ENCODE measurements at regions not wholly inside any gene's neighbourhood (a gene's known extent, or its start where the extent isn't known, plus 50 kb on each side); places are given as distances from the start of the nearest gene placed in this dataset.

- BruUV-seq (replicated peaks) = no TSS peak
- Histone ChIP-seq H3K4me1 (ENCODE audit: control insufficient read depth, extremely low read depth, insufficient read depth, low read length) (peaks cover 16% of the 10 kb centered on the region), H3K79me2 (ENCODE audit: control insufficient read depth, insufficient read depth, low read length) (no peaks in the 10 kb centered on the region), H3K27me3 (ENCODE audit: control insufficient read depth in 2 of 2, insufficient read depth in 2 of 2, low read length in 2 of 2) (no peaks in the 10 kb centered on the region), H3K9me3 (replicated peaks; ENCODE audit: control insufficient read depth, insufficient read depth, low read length) (no peaks in the 10 kb centered on the region), H2AFZ (ENCODE audit: low read depth, low read length) (peak overlapping the region; percentile 80), H3K27ac (ENCODE audit: insufficient read depth, low read depth, low read length) (no peak overlapping the region), H3K9me1 (replicated peaks; ENCODE audit: control insufficient read depth, extremely low read depth, insufficient read depth, low read length) (no peaks in the 10 kb centered on the region), H3K36me3 (ENCODE audit: control insufficient read depth in 2 of 2, extremely low read depth in 1 of 2, insufficient read depth in 2 of 2, low read length in 2 of 2) (no peaks in the 10 kb centered on the region), H3K9ac (replicated peaks; ENCODE audit: extremely low read depth, insufficient read depth, low read length) (no peak overlapping the region), H4K20me1 (replicated peaks; ENCODE audit: control insufficient read depth, extremely low read depth, insufficient read depth, low read length) (no peaks in the 10 kb centered on the region), H3K4me2 (ENCODE audit: insufficient read depth, low read length) (peak overlapping the region; percentile 30), H3K4me3 (replicated peaks in 1 of 3; ENCODE audit: insufficient read depth in 1 of 3, low read depth in 1 of 3, low read length in 3 of 3) (no peak overlapping the region)
- FAIRE-seq = no peak
- CTCF ChIA-PET = interaction anchor here (1.2 kb wide), 1 partner anchor 195 kb away, joined by 3 read pairs; no protein-coding TSS in a partner anchor
- TF ChIP-seq MYC (IDR thresholded peaks at IDR 0.05; ENCODE audit: low read depth, low read length) (no peak), GATA2 (IDR thresholded peaks at IDR 0.05; ENCODE audit: insufficient read depth, insufficient read length, low read depth, low read length) (peak; percentile 13)
- no peak for DNase-seq (ENCODE audit: low read depth, low spot score)
- POLR2A ChIA-PET = no interaction called here
- intact Hi-C loops (cut with micrococcal nuclease) = no loop called here
- dilution Hi-C loops (cut with MboI; ENCODE audit: extremely low pct_ligation_motif_present, low sequenced_read_pairs) = no loop called here
Observed at GRCh38 chr3:87810452-87811016, 248.3 kb downstream of the CGGBP1 start.

GRCh38 chr3:87805670-87806069, 253.1 kb downstream of the CGGBP1 start:
- DNase-seq (ENCODE audit: low read depth, low spot score) (no peak), FAIRE-seq (no peak)
- Histone ChIP-seq H3K4me3 (replicated peaks in 1 of 3; ENCODE audit: insufficient read depth in 1 of 3, low read depth in 1 of 3, low read length in 3 of 3) (no peak overlapping the region), H3K27ac (ENCODE audit: insufficient read depth, low read depth, low read length) (no peak overlapping the region), H4K20me1 (replicated peaks; ENCODE audit: control insufficient read depth, extremely low read depth, insufficient read depth, low read length) (no peaks in the 10 kb centered on the region), H3K79me2 (ENCODE audit: control insufficient read depth, insufficient read depth, low read length) (no peaks in the 10 kb centered on the region), H3K36me3 (ENCODE audit: control insufficient read depth in 2 of 2, extremely low read depth in 1 of 2, insufficient read depth in 2 of 2, low read length in 2 of 2) (no peaks in the 10 kb centered on the region), H3K4me1 (ENCODE audit: control insufficient read depth, extremely low read depth, insufficient read depth, low read length) (peaks cover 9% of the 10 kb centered on the region), H3K4me2 (ENCODE audit: insufficient read depth, low read length) (no peak overlapping the region), H3K27me3 (ENCODE audit: control insufficient read depth in 2 of 2, insufficient read depth in 2 of 2, low read length in 2 of 2) (no peaks in the 10 kb centered on the region), H3K9me3 (replicated peaks; ENCODE audit: control insufficient read depth, insufficient read depth, low read length) (no peaks in the 10 kb centered on the region), H3K9ac (replicated peaks; ENCODE audit: extremely low read depth, insufficient read depth, low read length) (no peak overlapping the region), H2AFZ (ENCODE audit: low read depth, low read length) (no peak overlapping the region), H3K9me1 (replicated peaks; ENCODE audit: control insufficient read depth, extremely low read depth, insufficient read depth, low read length) (no peaks in the 10 kb centered on the region)
- no TSS peak for BruUV-seq (replicated peaks)
- dilution Hi-C loops (cut with MboI; ENCODE audit: extremely low pct_ligation_motif_present, low sequenced_read_pairs) = no loop called here
- ChIA-PET POLR2A (no interaction called here), CTCF (interaction anchor here (1.6 kb wide), 1 partner anchor 9 kb away, joined by 3 read pairs; no protein-coding TSS in a partner anchor)
- TF ChIP-seq POLR2A (IDR thresholded peaks at IDR 0.05; ENCODE audit: low read depth, low read length) (no peak), MAX (IDR thresholded peaks at IDR 0.05; ENCODE audit: insufficient read depth, insufficient read length) (no peak), FOS (IDR thresholded peaks at IDR 0.05; ENCODE audit: borderline replicate concordance, insufficient read depth, low read length) (no peak), EZH2 (IDR thresholded peaks at IDR 0.05; ENCODE audit: borderline replicate concordance, low read depth, low read length, severe bottlenecking) (no peak), JUN (IDR thresholded peaks at IDR 0.05; ENCODE audit: borderline replicate concordance, insufficient read depth, insufficient read length, low read depth) (no peak), CTCF (IDR thresholded peaks at IDR 0.05; ENCODE audit: extremely low read depth in 1 of 2, insufficient read depth in 1 of 2, low read depth in 1 of 2, low read length in 2 of 2) (no peak), MYC (IDR thresholded peaks at IDR 0.05; ENCODE audit: low read depth, low read length) (no peak), GATA2 (IDR thresholded peaks at IDR 0.05; ENCODE audit: insufficient read depth, insufficient read length, low read depth, low read length) (no peak), POLR2AphosphoS5 (IDR thresholded peaks at IDR 0.05; ENCODE audit: insufficient read depth, low read depth, low read length) (no peak)
- intact Hi-C loops (cut with micrococcal nuclease) = no loop called here
